ENCODE measurements at regions not wholly inside any gene's neighbourhood (a gene's known extent, or its start where the extent isn't known, plus 50 kb on each side); places are given as distances from the start of the nearest gene placed in this dataset.
A peak's percentile ranks its signal among the peaks of the same experiment; 100 is the strongest.

DNA sequence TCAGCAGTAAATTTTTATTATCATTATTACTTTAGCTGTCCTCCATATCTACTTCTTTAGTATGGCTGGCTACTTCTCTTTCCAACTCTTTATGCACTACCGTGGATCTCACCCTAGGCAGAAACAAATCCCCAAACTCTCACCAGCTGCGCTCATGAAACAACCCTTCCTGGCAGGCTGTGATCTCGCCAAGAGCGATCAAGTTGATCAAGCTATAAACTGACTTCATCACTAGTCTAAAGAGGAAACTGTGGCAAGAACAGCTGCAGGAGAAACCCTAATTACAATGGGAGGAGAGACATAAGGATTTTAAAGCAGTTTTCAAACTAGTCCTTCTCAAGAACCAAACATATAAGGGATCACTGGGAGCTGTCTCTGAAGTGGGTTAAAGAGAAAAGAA, 160.5 kb upstream of the PRSS58 start:
- ATAC-seq (ENCODE audit: low read depth) (no peak), DNase-seq (ENCODE audit: low spot score in 2 of 2) (no peak)
- Mint-ChIP-seq H3K4me3 (no peak overlapping the region), H3K9me3 (no peaks in the 10 kb centered on the region), H3K27me3 (peaks cover 7% of the 10 kb centered on the region), H3K4me1 (peaks cover 2% of the 10 kb centered on the region), H3K27ac (no peak overlapping the region), H3K36me3 (no peaks in the 10 kb centered on the region)

DNA sequence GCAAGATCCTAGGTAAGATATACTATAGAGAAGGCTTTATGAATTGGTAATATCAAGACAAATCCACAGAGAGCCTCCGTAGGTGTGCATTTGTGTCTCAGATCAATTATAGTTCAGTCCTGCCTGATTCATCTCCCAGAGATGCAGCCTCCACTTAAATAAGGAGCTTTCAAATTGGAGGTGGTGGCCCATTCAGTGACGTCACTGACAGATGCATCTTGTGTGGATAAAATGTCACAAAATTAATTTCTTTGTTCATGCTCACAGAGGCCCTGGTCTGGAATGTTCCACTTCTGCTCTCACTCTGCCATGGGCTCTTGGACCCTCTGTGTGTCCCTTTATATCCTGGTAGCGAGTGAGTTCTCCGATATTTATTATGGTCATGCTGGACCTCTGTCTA, 157.1 kb upstream of the PRSS58 start:
- Mint-ChIP-seq H3K27ac (no peak overlapping the region), H3K27me3 (peaks cover 6% of the 10 kb centered on the region), H3K4me3 (no peak overlapping the region), H3K9me3 (no peaks in the 10 kb centered on the region), H3K36me3 (no peaks in the 10 kb centered on the region), H3K4me1 (peaks cover 2% of the 10 kb centered on the region)
- ATAC-seq (ENCODE audit: low read depth) (no peak), DNase-seq (ENCODE audit: low spot score in 2 of 2) (no peak)

DNA sequence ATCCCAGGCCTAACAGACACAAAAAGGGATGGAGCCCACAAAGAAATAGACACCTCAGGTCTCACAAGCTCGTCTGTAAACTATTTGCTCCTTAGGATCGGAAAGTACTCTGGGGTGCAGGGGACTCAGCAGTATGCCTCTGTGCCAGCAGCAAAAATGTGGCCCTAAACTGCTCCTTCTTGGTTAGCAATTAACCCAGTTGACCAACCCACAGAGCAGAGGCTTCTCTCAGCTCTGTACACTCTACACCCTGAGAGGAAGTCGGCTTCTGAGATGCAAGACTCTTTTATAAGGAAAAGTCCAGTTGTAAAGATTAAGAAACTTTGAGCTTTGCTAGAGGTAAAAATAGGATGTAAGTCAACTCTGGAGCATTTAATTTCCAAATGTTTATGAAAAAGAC, 156.3 kb upstream of the PRSS58 start:
- ATAC-seq (ENCODE audit: low read depth) (no peak), DNase-seq (ENCODE audit: low spot score in 2 of 2) (no peak)
- Mint-ChIP-seq H3K27me3 (peaks cover 5% of the 10 kb centered on the region), H3K36me3 (no peaks in the 10 kb centered on the region), H3K9me3 (no peaks in the 10 kb centered on the region), H3K4me3 (no peak overlapping the region), H3K27ac (no peak overlapping the region), H3K4me1 (peaks cover 2% of the 10 kb centered on the region)

DNA sequence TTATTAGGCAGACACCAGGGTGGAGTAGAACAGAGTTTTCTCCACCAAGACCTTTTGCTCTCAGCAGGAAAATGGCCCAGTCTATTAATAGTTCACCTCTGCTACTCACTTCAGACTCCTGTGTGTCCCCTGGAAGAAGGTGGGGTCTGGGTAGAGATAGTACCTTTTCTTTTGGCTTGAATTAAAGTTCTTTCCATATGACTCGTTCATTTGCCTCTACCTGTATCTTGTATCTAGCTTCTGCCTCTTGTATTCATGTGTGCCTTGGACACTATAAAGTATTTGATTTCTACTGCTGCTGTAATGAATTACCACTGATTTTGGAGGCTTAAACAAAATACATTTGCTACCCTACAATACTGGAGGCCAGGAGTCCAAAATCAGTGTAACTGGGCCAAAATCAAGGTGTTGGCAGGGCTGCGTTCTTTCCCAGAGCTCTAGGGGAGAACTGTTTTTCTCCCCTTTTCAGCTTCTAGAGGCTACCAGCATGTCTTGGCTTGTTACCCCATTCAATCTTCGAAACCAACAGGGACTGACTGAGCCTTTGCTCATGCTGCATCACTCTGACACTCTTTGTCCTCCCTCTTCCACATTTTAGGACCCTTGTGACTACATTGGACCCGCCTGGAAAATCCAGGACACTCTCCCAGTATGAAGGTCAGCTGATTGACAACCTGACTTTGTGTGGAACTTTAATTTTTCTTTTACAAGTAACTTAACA, 155.6 kb upstream of the PRSS58 start:
- Mint-ChIP-seq H3K27me3 (peaks cover 3% of the 10 kb centered on the region), H3K27ac (no peak overlapping the region), H3K4me3 (no peak overlapping the region), H3K4me1 (peaks cover 2% of the 10 kb centered on the region), H3K9me3 (no peaks in the 10 kb centered on the region), H3K36me3 (no peaks in the 10 kb centered on the region)
- no peak for ATAC-seq (ENCODE audit: low read depth)
- DNase-seq (ENCODE audit: low spot score in 2 of 2), result no peak

DNA sequence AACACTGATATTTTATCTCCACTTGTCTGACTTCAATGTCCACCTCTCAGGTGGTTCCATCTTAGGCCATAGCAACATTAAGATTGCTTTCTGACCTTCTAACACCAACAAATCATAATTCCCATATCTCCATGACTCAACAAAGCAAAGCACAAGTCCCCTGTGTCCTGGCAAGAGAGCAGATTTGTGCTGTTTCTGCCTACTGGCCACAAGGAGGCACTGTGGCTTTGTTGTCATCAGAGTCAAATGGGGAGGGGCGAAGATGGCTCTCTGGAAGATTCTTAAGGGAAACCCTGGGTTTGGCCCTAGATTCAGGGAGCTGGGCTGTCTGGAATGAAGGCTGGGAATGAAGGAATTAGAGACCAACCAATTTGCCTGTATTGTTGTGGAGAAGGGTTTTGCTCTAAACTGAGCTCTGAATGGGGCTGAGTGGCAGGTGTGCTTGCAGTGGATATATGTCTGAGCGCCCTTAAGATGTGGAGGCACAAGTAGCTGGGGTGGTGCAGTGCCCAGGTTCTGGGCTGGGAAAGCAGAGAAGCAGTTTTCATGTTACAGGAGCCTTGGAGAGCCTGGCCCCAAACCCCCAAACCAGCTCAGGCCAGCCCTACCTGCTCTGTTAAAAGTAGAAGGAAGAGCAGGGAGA, 154.8 kb upstream of the PRSS58 start:
- Mint-ChIP-seq H3K9me3 (no peaks in the 10 kb centered on the region), H3K4me1 (no peaks in the 10 kb centered on the region), H3K4me3 (no peak overlapping the region), H3K36me3 (no peaks in the 10 kb centered on the region), H3K27me3 (peaks cover 3% of the 10 kb centered on the region), H3K27ac (no peak overlapping the region)
- ATAC-seq (ENCODE audit: low read depth) (no peak), DNase-seq (ENCODE audit: low spot score in 2 of 2) (no peak)

DNA sequence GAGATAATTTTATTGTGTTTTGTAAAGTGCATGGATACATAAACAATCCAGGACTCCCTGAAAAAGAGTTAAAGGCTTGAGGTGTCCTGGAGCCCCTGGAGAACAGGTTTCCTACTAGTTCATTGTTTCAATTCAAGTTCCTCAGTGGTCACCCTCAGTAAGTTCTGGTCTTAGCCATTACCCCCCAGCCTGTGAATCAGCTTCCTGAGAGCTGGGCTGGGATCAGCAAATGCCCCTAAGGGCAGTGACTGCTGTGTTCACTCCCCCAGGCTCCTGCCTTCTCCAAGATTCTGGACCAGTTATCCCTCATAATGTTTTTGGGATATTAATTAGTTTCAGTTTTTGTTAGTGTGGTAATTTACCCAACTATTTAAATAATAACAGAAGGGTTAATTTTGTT, 151.6 kb upstream of the PRSS58 start:
- H3K27me3 Mint-ChIP-seq, result peaks cover under 1% of the 10 kb centered on the region
- H3K9me3 Mint-ChIP-seq, result no peaks in the 10 kb centered on the region
- no peak overlapping the region for H3K4me3 Mint-ChIP-seq
- DNase-seq (ENCODE audit: low spot score in 2 of 2) (no peak), ATAC-seq (ENCODE audit: low read depth) (no peak)
- no peaks in the 10 kb centered on the region for H3K4me1 Mint-ChIP-seq
- H3K27ac Mint-ChIP-seq, result peak overlapping the region; percentile 10
- no peaks in the 10 kb centered on the region for H3K36me3 Mint-ChIP-seq

DNA sequence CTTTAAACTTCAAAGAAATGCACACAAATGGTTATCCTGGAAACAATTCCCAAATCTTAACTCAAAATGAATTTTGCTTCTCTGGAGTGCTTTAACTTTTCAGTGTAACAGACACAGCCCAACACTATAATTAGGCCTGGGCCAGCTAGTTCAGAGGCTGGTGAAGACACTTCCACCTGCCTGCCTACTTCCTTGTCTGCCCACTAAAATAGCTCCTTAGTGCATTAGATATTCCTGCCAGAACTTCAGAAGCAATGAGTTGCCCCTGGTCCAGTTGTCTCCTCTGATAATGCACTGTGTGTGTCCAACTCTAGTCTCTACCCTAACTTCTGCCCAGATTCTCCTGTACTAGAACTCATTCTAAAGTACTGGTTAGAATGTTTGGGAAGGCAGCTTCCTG, 150.9 kb upstream of the PRSS58 start:
- Mint-ChIP-seq H3K9me3 (no peaks in the 10 kb centered on the region), H3K27me3 (no peaks in the 10 kb centered on the region), H3K4me3 (no peak overlapping the region), H3K4me1 (no peaks in the 10 kb centered on the region), H3K36me3 (no peaks in the 10 kb centered on the region), H3K27ac (peak overlapping the region; percentile 10)
- ATAC-seq (ENCODE audit: low read depth), result no peak
- DNase-seq (ENCODE audit: low spot score in 2 of 2), result no peak

DNA sequence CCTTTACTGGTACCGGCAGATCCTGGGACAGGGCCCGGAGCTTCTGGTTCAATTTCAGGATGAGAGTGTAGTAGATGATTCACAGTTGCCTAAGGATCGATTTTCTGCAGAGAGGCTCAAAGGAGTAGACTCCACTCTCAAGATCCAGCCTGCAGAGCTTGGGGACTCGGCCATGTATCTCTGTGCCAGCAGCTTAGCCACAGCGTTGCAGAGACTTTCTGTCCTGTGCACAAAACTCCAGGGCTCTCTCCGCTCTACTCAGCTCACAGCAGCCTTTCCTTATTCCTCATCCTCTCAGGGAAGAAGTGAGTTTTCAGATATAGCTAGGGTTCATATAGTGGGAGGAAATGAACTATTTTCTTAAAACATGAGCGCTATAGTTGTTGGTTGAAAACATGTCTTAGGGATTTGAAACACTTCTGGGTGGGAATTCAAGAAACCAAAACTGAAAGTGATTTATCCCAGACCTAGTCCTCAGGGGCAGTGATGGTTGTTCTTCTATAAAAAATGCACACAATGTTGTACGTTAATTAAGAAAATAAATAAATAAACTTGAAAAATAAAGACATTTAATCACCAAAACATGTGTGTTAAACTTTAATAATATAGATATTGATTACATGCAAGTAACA, 150.2 kb upstream of the PRSS58 start:
- no peaks in the 10 kb centered on the region for H3K36me3 Mint-ChIP-seq

DNA sequence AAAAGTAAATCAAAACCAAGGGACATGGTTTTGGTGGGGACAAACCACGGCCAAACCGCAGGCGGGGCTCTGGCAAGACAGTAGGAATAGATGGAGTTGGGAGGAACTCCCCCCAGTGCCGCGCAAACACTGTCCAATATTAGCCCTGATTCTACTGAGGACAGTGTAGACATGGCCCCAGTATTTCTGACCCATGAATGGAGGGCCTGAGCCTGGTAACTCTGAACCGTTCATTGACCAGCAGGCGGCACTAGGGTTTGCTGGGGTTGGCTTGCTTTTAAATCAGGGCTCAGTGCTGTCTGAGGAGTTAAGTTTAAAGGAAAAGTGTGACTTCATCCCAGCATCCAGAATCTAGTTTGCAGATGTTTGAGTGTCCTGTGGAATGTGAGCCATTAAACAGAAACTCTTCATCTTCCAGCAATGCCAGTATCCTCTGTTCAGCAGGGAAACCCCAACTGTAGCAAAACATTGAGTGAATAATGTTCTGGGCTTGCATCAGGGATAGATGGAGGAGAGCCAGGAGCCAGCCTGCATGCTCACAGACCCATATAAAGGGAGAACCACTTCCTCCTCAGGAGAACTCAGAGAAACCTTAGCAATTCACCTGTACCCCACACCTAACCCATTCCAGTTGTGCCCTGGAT, 147.4 kb upstream of the PRSS58 start:
- Mint-ChIP-seq H3K27me3 (peaks cover 3% of the 10 kb centered on the region), H3K9me3 (peaks cover 2% of the 10 kb centered on the region), H3K4me1 (no peaks in the 10 kb centered on the region), H3K27ac (no peak overlapping the region), H3K4me3 (no peak overlapping the region), H3K36me3 (no peaks in the 10 kb centered on the region)
- no peak for ATAC-seq (ENCODE audit: low read depth)
- DNase-seq (ENCODE audit: low spot score in 2 of 2), result no peak

More for the DNA sequence above, 150.2 kb upstream of the PRSS58 start:
- Mint-ChIP-seq H3K4me3 (no peak overlapping the region), H3K9me3 (peaks cover 2% of the 10 kb centered on the region), H3K4me1 (no peaks in the 10 kb centered on the region), H3K27ac (no peak overlapping the region), H3K27me3 (no peaks in the 10 kb centered on the region)
- DNase-seq (ENCODE audit: low spot score in 2 of 2) (no peak), ATAC-seq (ENCODE audit: low read depth) (no peak)

DNA sequence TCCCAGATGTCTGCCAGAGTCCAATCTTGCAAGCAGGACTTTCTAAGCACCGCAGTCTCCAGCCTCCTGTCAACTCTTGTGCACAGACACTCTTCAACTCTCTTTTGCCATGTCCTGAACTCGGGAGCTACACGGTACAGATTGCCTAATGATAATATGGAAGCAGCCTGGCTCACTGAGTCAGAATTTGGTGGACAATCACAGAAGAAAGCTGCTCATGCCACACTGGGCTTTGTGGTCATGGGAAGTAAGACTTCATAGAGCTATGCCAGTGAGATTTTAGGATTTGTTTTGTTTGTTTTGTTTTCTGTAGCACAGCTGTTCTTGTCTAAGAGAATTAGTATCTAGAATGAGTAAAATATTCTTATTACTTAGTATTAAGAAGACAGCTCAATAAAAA, 144.1 kb upstream of the PRSS58 start:
- Mint-ChIP-seq H3K36me3 (no peaks in the 10 kb centered on the region), H3K27ac (no peak overlapping the region), H3K9me3 (peaks cover 2% of the 10 kb centered on the region), H3K4me3 (no peak overlapping the region), H3K27me3 (peaks cover 8% of the 10 kb centered on the region), H3K4me1 (no peaks in the 10 kb centered on the region)
- no peak for ATAC-seq (ENCODE audit: low read depth)
- no peak for DNase-seq (ENCODE audit: low spot score in 2 of 2)

DNA sequence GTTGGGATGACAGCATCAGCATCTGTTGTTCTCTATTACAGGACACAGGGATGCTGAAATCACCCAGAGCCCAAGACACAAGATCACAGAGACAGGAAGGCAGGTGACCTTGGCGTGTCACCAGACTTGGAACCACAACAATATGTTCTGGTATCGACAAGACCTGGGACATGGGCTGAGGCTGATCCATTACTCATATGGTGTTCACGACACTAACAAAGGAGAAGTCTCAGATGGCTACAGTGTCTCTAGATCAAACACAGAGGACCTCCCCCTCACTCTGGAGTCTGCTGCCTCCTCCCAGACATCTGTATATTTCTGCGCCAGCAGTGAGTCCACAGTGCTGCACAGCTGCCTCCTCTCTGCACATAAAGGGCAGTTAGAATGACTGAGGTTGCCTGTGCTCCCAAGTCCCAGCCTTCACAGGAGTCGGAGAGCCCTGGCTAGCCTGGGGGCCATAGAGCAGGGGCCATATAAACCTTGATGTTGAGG, 142.2 kb upstream of the PRSS58 start:
- Mint-ChIP-seq H3K4me3 (no peak overlapping the region), H3K36me3 (no peaks in the 10 kb centered on the region), H3K27me3 (peaks cover 8% of the 10 kb centered on the region), H3K4me1 (no peaks in the 10 kb centered on the region), H3K9me3 (peaks cover 2% of the 10 kb centered on the region), H3K27ac (no peak overlapping the region)
- no peak for DNase-seq (ENCODE audit: low spot score in 2 of 2)
- no peak for ATAC-seq (ENCODE audit: low read depth)

DNA sequence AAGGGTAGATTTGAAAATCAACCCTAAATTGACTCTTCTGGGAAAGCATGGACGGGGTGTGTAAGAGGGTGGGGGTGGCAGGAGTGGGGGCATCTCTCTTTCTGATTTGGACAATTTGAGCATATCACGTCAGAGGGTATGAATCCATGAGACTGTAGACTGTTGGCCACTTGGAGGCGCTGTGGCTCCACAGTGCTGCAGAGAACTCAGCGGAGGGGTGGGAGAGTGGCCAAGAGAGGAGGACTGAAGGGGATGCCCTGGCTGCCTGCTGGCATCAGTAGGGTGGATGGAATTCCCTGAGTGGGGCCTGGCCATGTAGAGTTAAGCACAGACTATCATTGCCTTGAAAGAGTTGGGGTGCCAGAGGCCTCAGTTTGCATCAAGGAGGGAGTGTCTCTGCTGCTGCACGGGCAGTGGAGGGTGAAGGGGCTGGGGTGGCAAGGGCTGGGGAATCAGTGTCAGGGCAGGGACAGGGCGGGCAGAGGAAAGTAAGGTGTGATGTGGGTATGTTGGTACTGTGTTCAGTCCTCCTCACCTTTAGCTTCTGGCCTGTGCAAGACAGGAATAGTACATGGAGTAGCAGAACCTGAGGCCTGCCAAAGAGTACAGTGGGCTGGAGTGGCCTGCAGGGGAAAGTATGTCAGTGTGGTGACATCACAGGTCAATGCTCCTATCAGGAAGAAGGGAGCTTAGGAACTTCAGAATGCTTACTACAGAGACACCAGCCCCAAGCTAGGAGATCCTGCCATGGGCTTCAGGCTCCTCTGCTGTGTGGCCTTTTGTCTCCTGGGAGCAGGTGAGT, 133.5 kb upstream of the PRSS58 start:
- Mint-ChIP-seq H3K4me3 (no peak overlapping the region), H3K27ac (no peak overlapping the region), H3K36me3 (no peaks in the 10 kb centered on the region), H3K4me1 (no peaks in the 10 kb centered on the region), H3K9me3 (no peaks in the 10 kb centered on the region), H3K27me3 (peaks cover 8% of the 10 kb centered on the region)
- DNase-seq (ENCODE audit: low spot score in 2 of 2) (no peak), ATAC-seq (ENCODE audit: low read depth) (no peak)

DNA sequence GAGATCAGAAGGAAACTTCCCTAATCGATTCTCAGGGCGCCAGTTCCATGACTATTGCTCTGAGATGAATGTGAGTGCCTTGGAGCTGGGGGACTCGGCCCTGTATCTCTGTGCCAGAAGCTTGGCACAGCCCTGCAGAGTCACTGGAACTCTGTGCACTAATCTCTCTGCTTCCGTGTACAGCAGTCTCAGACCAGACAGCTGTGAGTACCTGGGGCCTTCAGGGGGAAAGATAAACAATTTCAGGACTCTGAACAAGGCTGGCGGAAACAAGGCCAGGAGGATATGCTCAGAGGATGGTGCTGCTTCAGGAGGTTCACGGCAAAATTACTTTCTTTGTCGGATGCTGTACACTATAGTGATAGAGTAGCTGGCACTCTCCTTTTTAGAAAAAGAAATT, 131.7 kb upstream of the PRSS58 start:
- H3K4me1 Mint-ChIP-seq, result peaks cover 2% of the 10 kb centered on the region
- H3K27ac Mint-ChIP-seq, result no peak overlapping the region
- H3K4me3 Mint-ChIP-seq, result no peak overlapping the region
- peaks cover 9% of the 10 kb centered on the region for H3K27me3 Mint-ChIP-seq
- no peaks in the 10 kb centered on the region for H3K36me3 Mint-ChIP-seq
- ATAC-seq (ENCODE audit: low read depth), result no peak
- no peaks in the 10 kb centered on the region for H3K9me3 Mint-ChIP-seq
- no peak for DNase-seq (ENCODE audit: low spot score in 2 of 2)

Measured in memory B cell (primary cell).